ENCODE measurements at regions not wholly inside any gene's neighbourhood (a gene's known extent, or its start where the extent isn't known, plus 50 kb on each side); places are given as distances from the start of the nearest gene placed in this dataset.

GRCh38 chr10:118500477-118501104, 94.9 kb downstream of the PRLHR start:
- no peak overlapping the region for H3K27ac ChIP-seq
- TF ChIP-seq, protein P1, sequence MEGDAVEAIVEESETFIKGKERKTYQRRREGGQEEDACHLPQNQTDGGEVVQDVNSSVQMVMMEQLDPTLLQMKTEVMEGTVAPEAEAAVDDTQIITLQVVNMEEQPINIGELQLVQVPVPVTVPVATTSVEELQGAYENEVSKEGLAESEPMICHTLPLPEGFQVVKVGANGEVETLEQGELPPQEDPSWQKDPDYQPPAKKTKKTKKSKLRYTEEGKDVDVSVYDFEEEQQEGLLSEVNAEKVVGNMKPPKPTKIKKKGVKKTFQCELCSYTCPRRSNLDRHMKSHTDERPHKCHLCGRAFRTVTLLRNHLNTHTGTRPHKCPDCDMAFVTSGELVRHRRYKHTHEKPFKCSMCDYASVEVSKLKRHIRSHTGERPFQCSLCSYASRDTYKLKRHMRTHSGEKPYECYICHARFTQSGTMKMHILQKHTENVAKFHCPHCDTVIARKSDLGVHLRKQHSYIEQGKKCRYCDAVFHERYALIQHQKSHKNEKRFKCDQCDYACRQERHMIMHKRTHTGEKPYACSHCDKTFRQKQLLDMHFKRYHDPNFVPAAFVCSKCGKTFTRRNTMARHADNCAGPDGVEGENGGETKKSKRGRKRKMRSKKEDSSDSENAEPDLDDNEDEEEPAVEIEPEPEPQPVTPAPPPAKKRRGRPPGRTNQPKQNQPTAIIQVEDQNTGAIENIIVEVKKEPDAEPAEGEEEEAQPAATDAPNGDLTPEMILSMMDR (conservative IDR thresholded peaks at IDR 0.05) = no peak

- H3K27ac ChIP-seq = no peak overlapping the region
- TF ChIP-seq, protein P1 (conservative IDR thresholded peaks at IDR 0.05) = no peak
These were observed 96.3 kb downstream of the PRLHR start for GRCh38 chr10:118499186-118499585.

- no peak overlapping the region for H3K27ac ChIP-seq
- TF ChIP-seq, protein P1 (conservative IDR thresholded peaks at IDR 0.05) = no peak
These were observed 96.8 kb downstream of the PRLHR start for GRCh38 chr10:118498623-118499022.

GRCh38 chr10:118497227-118497626, 98.2 kb downstream of the PRLHR start:
- H3K27ac ChIP-seq = no peak overlapping the region
- TF ChIP-seq, protein P1 (conservative IDR thresholded peaks at IDR 0.05) = no peak

DNA sequence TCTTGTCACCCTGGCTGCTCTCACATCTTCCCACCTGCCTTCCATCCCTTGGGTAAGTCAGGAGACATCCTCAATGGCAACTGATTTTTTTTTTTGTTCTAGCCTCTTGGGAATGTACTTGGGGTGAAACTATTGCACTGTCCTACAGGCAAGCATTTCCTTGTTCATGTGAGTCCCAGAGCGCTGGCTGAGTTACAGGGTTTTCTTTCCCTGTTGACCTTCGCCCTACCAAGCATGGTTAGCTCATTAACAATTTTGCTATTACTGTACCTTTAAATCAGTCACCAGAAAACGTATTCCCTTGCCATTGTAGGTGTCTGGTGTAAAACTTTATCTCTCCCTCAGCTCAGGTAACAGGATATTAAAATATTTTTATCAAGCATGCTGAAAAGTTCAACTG, 98.9 kb downstream of the PRLHR start:
- TF ChIP-seq, protein P1 (conservative IDR thresholded peaks at IDR 0.05) = no peak

DNA sequence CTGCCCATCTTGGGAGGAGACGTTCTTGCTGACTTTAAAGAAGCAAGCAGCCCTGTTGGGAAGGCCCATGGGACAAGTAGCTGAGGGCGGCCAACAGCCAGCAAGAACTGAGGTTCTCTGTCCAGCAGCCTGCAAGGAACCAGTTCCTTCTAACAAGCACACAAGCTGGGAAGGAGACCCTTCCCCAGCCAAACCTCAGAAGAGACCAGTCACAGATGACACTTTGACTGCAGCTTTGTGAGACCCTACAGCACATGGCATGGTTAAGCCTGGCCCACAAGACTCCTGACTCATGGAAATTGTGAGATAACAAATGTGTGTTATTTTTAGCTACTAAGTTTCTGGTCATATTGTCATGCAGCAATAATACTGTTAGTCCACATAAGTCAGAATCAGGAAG, 99.9 kb downstream of the PRLHR start:
- TF ChIP-seq, protein P1 (conservative IDR thresholded peaks at IDR 0.05) = no peak
- no peak overlapping the region for H3K27ac ChIP-seq

More for the DNA sequence above, 98.9 kb downstream of the PRLHR start:
- H3K27ac ChIP-seq = no peak overlapping the region

GRCh38 chr10:118491055-118491454, 104.4 kb downstream of the PRLHR start:
- no peak overlapping the region for H3K27ac ChIP-seq
- TF ChIP-seq, protein P1 (conservative IDR thresholded peaks at IDR 0.05) = no peak

Measured in VCaP (cell line).